AG04449 (cell line): ENCODE measurements at regions not wholly inside any gene's neighbourhood (a gene's known extent, or its start where the extent isn't known, plus 50 kb on each side); places are given as distances from the start of the nearest gene placed in this dataset.

Source experiments
- CTCF ChIA-PET: fragments of 350-600 bp; formaldehyde crosslinking; extraction: SDS; loops from one replicate; lab custom pipeline; 2021; ENCODE audit warnings: antibody characterized with exemption; lab: Yijun Ruan, JAX
- POLR2A ChIA-PET: fragments of 400-600, 350-600 bp; formaldehyde crosslinking; extraction: SDS; loops from one replicate; lab custom pipeline; 2020; ENCODE audit warnings: antibody characterized with exemption, inconsistent platforms; lab: Yijun Ruan, JAX
- DNase-seq: peaks from one replicate; pipeline ENCODE4 v3.0.0-alpha.2; 2010; ENCODE audit warnings: low read depth, low spot score
- H3K4me3 ChIP-seq: 2 replicates; pipeline ENCODE4 v1.5.1; 2011; ENCODE audit warnings: low read depth, mild to moderate bottlenecking, control low read depth, low read length
- TF ChIP-seq, protein P1 (sequence below): IDR thresholded peaks from one replicate; pipeline ENCODE4 v1.5.1; 2011; ENCODE audit warnings: mild to moderate bottlenecking, moderate library complexity, low read length, control low read depth, inconsistent platforms; ENCODE audit not compliant: insufficient read depth; ENCODE audit errors: missing control alignments

DNA sequence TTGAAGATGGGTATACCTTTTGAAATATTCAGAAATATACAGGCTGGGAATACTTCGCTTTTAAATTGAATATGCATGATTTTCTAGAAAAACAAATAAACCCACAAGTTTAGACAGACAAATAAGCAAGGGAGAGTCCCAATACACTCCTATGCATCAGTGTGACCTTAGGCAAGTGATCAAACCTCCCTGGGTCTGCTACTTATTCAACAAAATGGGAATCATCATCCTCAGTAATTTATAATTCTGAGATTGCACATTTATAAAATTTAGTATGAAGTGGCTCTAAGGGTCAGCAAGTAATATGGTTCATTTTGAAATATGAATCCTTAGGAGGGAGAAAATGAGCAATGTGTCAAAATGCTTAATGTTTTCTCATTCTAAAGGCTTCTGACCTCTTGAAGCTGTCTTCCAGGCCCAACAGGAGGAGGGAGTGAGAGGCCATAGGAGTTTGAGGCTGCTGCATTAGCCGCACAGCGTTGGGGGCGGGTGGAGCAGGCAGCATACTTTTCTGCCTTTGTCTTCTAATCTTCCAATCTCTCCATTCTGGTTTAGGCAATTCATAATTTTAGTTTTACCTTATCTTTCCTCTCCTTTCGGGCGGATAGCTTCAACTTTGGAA is 155.1 kb downstream of the TRIB2 start:
- TF ChIP-seq, protein P1, sequence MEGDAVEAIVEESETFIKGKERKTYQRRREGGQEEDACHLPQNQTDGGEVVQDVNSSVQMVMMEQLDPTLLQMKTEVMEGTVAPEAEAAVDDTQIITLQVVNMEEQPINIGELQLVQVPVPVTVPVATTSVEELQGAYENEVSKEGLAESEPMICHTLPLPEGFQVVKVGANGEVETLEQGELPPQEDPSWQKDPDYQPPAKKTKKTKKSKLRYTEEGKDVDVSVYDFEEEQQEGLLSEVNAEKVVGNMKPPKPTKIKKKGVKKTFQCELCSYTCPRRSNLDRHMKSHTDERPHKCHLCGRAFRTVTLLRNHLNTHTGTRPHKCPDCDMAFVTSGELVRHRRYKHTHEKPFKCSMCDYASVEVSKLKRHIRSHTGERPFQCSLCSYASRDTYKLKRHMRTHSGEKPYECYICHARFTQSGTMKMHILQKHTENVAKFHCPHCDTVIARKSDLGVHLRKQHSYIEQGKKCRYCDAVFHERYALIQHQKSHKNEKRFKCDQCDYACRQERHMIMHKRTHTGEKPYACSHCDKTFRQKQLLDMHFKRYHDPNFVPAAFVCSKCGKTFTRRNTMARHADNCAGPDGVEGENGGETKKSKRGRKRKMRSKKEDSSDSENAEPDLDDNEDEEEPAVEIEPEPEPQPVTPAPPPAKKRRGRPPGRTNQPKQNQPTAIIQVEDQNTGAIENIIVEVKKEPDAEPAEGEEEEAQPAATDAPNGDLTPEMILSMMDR, result no peak
- POLR2A ChIA-PET, result no interaction called here
- H3K4me3 ChIP-seq, result no peak overlapping the region
- no peak for DNase-seq
- CTCF ChIA-PET, result no interaction called here

DNA sequence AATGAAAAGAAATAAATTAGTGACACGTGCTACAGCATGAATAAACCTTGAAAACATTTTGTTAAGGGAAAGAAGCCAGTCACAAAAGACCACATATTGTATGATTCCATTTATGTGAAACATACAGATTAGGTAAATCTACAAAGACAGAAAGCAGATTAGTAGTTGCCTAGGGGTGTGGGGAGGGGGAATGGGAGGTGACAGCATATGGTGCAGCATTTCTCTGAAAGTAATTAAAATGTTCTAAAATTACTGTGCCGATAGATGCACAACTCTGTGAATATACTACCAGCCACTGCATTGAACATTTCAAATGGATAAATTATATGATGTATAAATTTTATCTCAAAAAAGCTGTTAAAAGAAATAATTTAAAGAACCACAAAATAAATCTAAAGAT is 161.0 kb downstream of the TRIB2 start:
- CTCF ChIA-PET, result no interaction called here

DNA sequence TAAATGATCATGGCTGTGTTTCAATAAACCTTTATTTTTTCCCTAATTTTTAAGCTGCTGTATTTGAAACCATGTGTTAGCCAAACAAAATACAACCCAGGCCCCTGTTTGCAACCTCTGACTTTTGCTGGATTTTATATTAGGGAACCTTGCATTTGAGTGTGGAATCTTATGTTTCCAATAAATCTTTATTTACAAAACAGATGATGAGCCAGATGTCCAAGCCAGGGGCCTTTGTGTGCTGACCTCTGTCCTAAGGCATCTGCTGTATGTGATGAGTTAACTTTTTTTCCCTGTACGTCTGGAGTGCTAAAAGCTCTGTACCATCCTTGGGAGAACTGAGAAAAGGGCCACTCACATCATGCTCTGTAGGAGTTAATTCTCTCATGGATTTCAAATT is 162.9 kb downstream of the TRIB2 start:
- no peak for DNase-seq
- ChIA-PET CTCF (no interaction called here), POLR2A (no interaction called here)
- H3K4me3 ChIP-seq, result no peak overlapping the region
- TF ChIP-seq, protein P1, result no peak

More for the DNA sequence above, 161.0 kb downstream of the TRIB2 start:
- DNase-seq, result no peak
- TF ChIP-seq, protein P1, result no peak
- H3K4me3 ChIP-seq, result no peak overlapping the region
- POLR2A ChIA-PET, result no interaction called here

DNA sequence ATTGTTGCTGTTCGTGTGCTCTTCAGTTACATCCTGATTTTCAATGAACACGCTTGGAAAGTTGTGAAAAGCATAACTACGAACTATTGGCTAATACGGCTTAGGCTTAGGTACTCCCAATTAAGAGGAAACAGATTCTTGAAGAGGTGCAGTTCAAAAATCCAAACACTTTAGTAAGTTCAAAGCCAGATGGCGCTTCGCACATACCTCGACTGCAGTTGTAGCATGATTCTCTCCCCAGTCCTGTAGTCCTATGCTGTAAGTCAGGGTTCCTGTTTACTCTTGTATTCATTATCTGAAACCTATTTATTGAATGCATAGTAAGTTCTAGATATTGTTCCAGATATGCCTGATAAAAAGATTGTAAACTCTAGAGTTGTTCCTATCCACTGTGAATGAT is 165.2 kb downstream of the TRIB2 start:
- ChIA-PET CTCF (no interaction called here), POLR2A (no interaction called here)
- no peak for DNase-seq
- TF ChIP-seq, protein P1, result no peak
- H3K4me3 ChIP-seq, result no peak overlapping the region

DNA sequence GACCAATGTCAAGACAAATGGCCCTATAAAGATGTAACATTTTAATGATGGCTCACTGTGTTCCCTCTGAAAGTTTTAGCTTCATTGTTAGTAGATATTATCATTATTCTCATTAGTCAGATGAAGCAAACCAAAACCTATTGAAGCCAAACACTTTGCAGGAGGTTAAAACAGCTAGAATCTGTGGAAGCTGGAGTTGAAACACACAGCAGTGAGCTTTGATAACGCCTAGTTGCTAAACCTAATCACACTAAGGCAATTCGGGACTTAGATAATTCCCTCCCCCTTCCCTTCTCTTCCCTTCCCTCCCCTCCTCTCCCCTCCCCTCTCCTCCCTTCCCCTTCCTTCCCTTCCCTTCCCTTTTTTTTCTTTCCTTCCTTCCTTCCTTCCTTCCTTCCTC is 165.7 kb downstream of the TRIB2 start:
- TF ChIP-seq, protein P1, result no peak
- ChIA-PET CTCF (no interaction called here), POLR2A (no interaction called here)
- no peak for DNase-seq
- H3K4me3 ChIP-seq, result no peak overlapping the region

DNA sequence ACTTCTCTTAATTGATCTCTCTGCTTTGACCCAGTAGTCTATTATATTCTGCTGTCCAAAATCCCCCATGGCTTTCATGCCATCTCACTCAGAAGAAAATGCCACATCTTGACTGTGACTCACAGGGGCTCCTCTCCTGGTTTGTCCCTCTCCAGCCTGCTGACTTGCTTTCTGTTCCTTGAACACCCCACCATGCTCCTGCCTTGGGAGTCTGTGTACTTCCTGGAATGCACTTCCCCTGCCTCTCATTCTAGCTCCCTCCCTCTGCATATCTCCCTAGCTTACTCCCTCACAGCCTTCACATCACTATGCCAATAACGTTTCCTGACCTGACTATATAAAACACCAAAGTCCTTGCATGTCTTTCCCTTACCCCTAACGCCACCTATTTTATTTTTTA is 167.2 kb downstream of the TRIB2 start:
- H3K4me3 ChIP-seq, result no peak overlapping the region
- CTCF ChIA-PET, result no interaction called here
- TF ChIP-seq, protein P1, result no peak
- no peak for DNase-seq
- POLR2A ChIA-PET, result no interaction called here
